ENCODE measurements at regions not wholly inside any gene's neighbourhood (a gene's known extent, or its start where the extent isn't known, plus 50 kb on each side); places are given as distances from the start of the nearest gene placed in this dataset.

DNA sequence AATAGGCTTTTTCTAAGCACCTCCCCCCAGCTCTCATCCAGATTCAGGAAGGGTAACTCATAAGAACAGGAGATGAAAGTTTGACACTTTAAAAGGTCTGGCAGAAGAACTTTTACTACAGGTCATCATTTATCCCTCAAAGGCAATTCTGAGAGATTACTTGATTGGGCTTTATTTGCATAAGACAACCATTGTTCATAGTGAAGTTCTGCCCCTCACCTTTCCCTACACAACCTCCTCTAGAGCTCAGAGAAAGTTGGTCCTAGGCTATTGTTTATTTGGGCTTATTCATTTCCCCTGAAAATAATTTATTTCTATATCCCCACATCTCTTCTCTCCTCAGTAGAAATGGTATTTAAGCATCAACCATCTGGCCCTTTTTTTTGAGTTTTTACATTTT lies 568.4 kb downstream of the ZNF608 start:
- TF ChIP-seq ZNF879 (CRISPR knock-in tag; IDR thresholded peaks at IDR 0.05), result no peak
- no peak for TF ChIP-seq MAZ (IDR thresholded peaks at IDR 0.05; ENCODE audit: borderline replicate concordance, low read depth, low read length)
- TF ChIP-seq MAZ (CRISPR knock-in tag; IDR thresholded peaks at IDR 0.05; ENCODE audit: low read depth), result no peak
- no peak for TF ChIP-seq YY1 (IDR thresholded peaks at IDR 0.05; ENCODE audit: insufficient read depth, insufficient replicate concordance, low read depth, low read length)
- TF ChIP-seq ZBTB33 (CRISPR knock-in tag; IDR thresholded peaks at IDR 0.05), result no peak
- TF ChIP-seq ATM (IDR thresholded peaks at IDR 0.05; ENCODE audit: borderline replicate concordance), result no peak
- TF ChIP-seq, protein P1, sequence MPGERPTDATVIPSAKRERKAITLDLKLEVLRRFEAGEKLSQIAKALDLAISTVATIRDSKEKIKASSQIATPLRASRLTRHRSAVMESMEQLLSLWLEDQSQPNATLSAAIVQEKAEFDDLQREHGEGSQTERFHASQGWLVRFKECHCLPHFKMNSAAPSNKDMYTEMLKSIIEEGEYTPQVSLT (CRISPR knock-in tag; IDR thresholded peaks at IDR 0.05; ENCODE audit: borderline replicate concordance, low read depth), result no peak
- TF ChIP-seq RFX5 (IDR thresholded peaks at IDR 0.05; ENCODE audit: low read depth, low read length), result no peak
- TF ChIP-seq TBL1XR1 (IDR thresholded peaks at IDR 0.05; ENCODE audit: borderline replicate concordance, low read length, partially characterized antibody), result no peak
- no peak for TF ChIP-seq TP53 (CRISPR knock-in tag; conservative IDR thresholded peaks at IDR 0.05)
- TF ChIP-seq, protein P2, sequence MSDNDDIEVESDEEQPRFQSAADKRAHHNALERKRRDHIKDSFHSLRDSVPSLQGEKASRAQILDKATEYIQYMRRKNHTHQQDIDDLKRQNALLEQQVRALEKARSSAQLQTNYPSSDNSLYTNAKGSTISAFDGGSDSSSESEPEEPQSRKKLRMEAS (IDR thresholded peaks at IDR 0.05), result no peak
